GM12892 (cell line): ENCODE measurements at regions not wholly inside any gene's neighbourhood (a gene's known extent, or its start where the extent isn't known, plus 50 kb on each side); places are given as distances from the start of the nearest gene placed in this dataset.

Experiments used
- POLR2A ChIP-seq: IDR thresholded peaks from 2 replicates; pipeline ENCODE4 v1.6.1; 2011; ENCODE audit warnings: low read depth, low read length, control low read depth
- POLR2AphosphoS5 ChIP-seq: IDR thresholded peaks from 2 replicates; pipeline ENCODE4 v1.6.1; 2011; ENCODE audit warnings: low read depth, low read length, control low read depth
- TAF1 ChIP-seq: IDR thresholded peaks from 2 replicates; pipeline ENCODE4 v1.6.1; 2011; ENCODE audit warnings: low read depth, mild to moderate bottlenecking, control low read depth, low read length, borderline replicate concordance

GRCh38 chr2:224217233-224217961, 178.3 kb upstream of the SERPINE2 start:
- TF ChIP-seq TAF1 (no peak), POLR2A (no peak), POLR2AphosphoS5 (no peak)
